ENCODE measurements at regions not wholly inside any gene's neighbourhood (a gene's known extent, or its start where the extent isn't known, plus 50 kb on each side); places are given as distances from the start of the nearest gene placed in this dataset.

DNA sequence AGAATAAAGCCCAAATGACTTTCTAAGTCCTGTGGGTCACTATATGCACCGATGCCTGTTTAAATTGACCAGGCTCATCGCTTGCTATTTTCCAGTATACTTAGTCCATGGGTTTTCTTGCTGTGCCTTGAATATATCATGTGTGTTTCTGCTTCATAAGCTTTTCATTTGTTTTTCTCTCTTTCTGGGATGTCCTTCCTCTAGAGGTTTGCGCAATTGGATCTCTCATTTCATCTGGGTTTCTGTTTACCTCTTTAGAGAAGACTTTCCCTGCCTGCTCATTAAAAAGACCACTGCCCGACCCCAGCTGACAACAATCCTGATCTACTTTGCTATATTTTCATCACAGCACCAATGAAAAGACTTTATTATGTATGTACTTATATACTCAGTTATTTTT, 150.9 kb upstream of the CYRIA start:
- no peak overlapping the region for H3K4me3 Mint-ChIP-seq
- Histone ChIP-seq H3K36me3 (ENCODE audit: insufficient read depth, low read length) (no peaks in the 10 kb centered on the region), H3K9me3 (ENCODE audit: control insufficient read depth in 1 of 2, low read length in 2 of 2) (no peaks in the 10 kb centered on the region), H3K4me1 (ENCODE audit: insufficient read depth, low read length) (no peaks in the 10 kb centered on the region), H3K27me3 (ENCODE audit: insufficient read depth, low read length) (no peaks in the 10 kb centered on the region), H3K4me3 (ENCODE audit: low read length in 2 of 2) (no peak overlapping the region), H3K27ac (ENCODE audit: low read depth, low read length) (no peak overlapping the region)
- intact Hi-C loops (cut with micrococcal nuclease) = no loop called here
- ChIA-PET CTCF (ENCODE audit: partially characterized antibody) (no interaction called here), POLR2A (ENCODE audit: partially characterized antibody) (no interaction called here)
- H3K27me3 Mint-ChIP-seq = no peaks in the 10 kb centered on the region
- H3K27ac Mint-ChIP-seq = no peak overlapping the region
- peaks cover 0 to 7% (median 2%) of the 10 kb centered on the region in 8 donors for H3K9me3 Mint-ChIP-seq
- no peaks in the 10 kb centered on the region for H3K4me1 Mint-ChIP-seq
- no peaks in the 10 kb centered on the region for H3K36me3 Mint-ChIP-seq
- no peak for DNase-seq

DNA sequence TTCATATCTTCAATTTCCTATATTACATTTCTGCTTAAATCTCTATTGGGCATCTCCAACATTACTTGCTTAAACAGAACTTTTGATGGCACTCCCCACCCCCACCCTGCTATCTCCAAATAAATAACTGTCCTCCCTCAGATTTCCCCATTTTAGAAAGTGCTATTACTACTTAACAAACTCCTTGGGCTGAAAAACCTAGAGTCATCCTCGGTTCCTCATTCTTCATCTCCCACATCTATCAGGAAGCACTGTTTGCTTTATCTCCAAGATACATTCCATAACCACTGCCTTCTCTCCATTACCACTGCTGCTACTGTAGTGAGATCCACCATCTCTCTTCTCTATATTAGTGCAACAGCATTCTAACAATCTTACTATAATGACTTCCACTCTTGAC, 150.4 kb upstream of the CYRIA start:
- no peaks in the 10 kb centered on the region for H3K36me3 Mint-ChIP-seq
- peaks cover 0 to 6% (median 2%) of the 10 kb centered on the region in 8 donors for H3K9me3 Mint-ChIP-seq
- no peaks in the 10 kb centered on the region for H3K4me1 ChIP-seq (ENCODE audit: insufficient read depth, low read length)
- H3K4me1 Mint-ChIP-seq = no peaks in the 10 kb centered on the region
- no peak overlapping the region for H3K4me3 ChIP-seq (ENCODE audit: low read length in 2 of 2)
- H3K4me3 Mint-ChIP-seq = no peak overlapping the region
- no peaks in the 10 kb centered on the region for H3K36me3 ChIP-seq (ENCODE audit: insufficient read depth, low read length)
- intact Hi-C loops (cut with micrococcal nuclease) = no loop called here
- no peaks in the 10 kb centered on the region for H3K9me3 ChIP-seq (ENCODE audit: control insufficient read depth in 1 of 2, low read length in 2 of 2)
- POLR2A ChIA-PET (ENCODE audit: partially characterized antibody) = no interaction called here
- DNase-seq = no peak
- CTCF ChIA-PET (ENCODE audit: partially characterized antibody) = no interaction called here
- H3K27ac Mint-ChIP-seq = no peak overlapping the region
- H3K27me3 ChIP-seq (ENCODE audit: insufficient read depth, low read length) = no peaks in the 10 kb centered on the region
- no peaks in the 10 kb centered on the region for H3K27me3 Mint-ChIP-seq
- no peak overlapping the region for H3K27ac ChIP-seq (ENCODE audit: low read depth, low read length)

DNA sequence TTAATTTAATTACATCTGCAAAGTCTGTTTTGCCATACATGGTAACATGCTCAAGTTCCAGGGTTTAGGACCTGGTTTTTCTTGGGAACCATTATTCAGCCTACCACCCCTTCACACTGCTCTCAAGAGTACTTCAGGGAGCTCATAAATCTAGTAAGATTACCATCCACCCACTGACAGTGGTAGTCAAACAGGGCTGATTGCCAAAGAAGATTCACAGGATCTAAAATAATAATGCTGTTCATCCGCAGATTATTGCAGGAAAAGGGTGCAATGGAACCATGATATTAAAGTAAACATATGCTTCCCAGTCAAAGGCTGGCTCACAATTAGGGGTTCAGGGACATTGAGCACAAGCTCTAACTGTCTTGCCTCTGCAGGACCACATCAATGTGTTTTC, 148.0 kb upstream of the CYRIA start:
- Mint-ChIP-seq H3K9me3 (peaks cover 0 to 4% (median under 1%) of the 10 kb centered on the region in 8 donors), H3K4me1 (no peaks in the 10 kb centered on the region), H3K36me3 (no peaks in the 10 kb centered on the region), H3K27me3 (no peaks in the 10 kb centered on the region), H3K27ac (no peak overlapping the region), H3K4me3 (no peak overlapping the region)
- DNase-seq = no peak
- Histone ChIP-seq H3K4me1 (ENCODE audit: insufficient read depth, low read length) (no peaks in the 10 kb centered on the region), H3K27ac (ENCODE audit: low read depth, low read length) (no peak overlapping the region), H3K36me3 (ENCODE audit: insufficient read depth, low read length) (no peaks in the 10 kb centered on the region), H3K27me3 (ENCODE audit: insufficient read depth, low read length) (no peaks in the 10 kb centered on the region), H3K4me3 (ENCODE audit: low read length in 2 of 2) (no peak overlapping the region), H3K9me3 (ENCODE audit: control insufficient read depth in 1 of 2, low read length in 2 of 2) (no peaks in the 10 kb centered on the region)
- ChIA-PET CTCF (ENCODE audit: partially characterized antibody) (interaction anchor here (1.2 kb wide), 1 partner anchor 95 kb away, joined by 5 read pairs; no protein-coding TSS in a partner anchor), POLR2A (ENCODE audit: partially characterized antibody) (no interaction called here)
- intact Hi-C loops (cut with micrococcal nuclease) = no loop called here

DNA sequence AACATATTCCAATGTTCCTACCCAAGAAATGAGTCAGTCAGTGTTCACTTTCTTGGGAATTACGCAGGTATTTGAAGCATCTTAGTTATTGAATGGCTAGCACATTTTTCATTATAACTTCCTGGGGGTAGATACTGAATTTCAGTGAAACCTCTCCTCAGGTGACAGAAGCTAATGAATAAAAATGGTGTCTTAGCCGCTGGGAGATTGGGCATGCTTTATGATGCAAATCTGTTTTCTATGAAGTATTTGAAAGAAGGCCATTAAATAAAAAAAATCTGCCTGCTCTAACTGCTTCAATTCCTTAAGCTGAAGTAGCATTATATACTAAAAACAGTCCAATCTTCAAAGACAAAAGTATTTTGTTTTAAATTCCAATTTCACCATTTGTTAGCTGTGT, 132.8 kb upstream of the CYRIA start:
- H3K27ac Mint-ChIP-seq = no peak overlapping the region
- H3K36me3 ChIP-seq (ENCODE audit: insufficient read depth, low read length) = no peaks in the 10 kb centered on the region

DNA sequence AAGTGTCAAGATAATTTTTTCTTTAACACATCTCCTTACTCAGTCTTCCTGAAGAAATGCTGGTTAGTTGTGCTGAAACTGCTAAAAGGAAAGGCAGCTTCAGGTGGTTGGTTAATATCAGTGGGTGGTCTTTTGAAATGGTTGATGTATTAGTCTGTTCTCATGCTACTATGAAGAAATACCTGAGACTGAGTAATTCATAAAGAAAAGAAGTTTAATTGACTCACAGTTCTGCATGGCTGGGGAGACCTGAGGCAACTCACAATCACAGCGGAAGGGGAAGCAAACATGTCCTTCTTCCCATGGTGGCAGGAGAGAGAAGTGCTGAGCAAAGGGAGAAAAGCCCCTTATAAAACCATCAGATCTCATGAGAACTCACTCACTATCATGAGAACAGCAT, 125.9 kb upstream of the CYRIA start:
- intact Hi-C loops (cut with micrococcal nuclease) = no loop called here
- CTCF ChIA-PET (ENCODE audit: partially characterized antibody) = no interaction called here
- Histone ChIP-seq H3K4me3 (ENCODE audit: low read length in 2 of 2) (no peak overlapping the region), H3K9me3 (ENCODE audit: control insufficient read depth in 1 of 2, low read length in 2 of 2) (no peaks in the 10 kb centered on the region), H3K36me3 (ENCODE audit: insufficient read depth, low read length) (no peaks in the 10 kb centered on the region), H3K27me3 (ENCODE audit: insufficient read depth, low read length) (no peaks in the 10 kb centered on the region), H3K4me1 (ENCODE audit: insufficient read depth, low read length) (no peaks in the 10 kb centered on the region), H3K27ac (ENCODE audit: low read depth, low read length) (no peak overlapping the region)
- POLR2A ChIA-PET (ENCODE audit: partially characterized antibody) = no interaction called here
- Mint-ChIP-seq H3K4me3 (no peak overlapping the region), H3K27me3 (no peaks in the 10 kb centered on the region), H3K9me3 (peaks cover 0 to 3% (median 0%) of the 10 kb centered on the region in 8 donors), H3K36me3 (no peaks in the 10 kb centered on the region), H3K4me1 (no peaks in the 10 kb centered on the region), H3K27ac (no peak overlapping the region)
- DNase-seq = no peak

More for the DNA sequence above, 132.8 kb upstream of the CYRIA start:
- H3K4me3 Mint-ChIP-seq = no peak overlapping the region
- ChIA-PET CTCF (ENCODE audit: partially characterized antibody) (no interaction called here), POLR2A (ENCODE audit: partially characterized antibody) (no interaction called here)
- no peak overlapping the region for H3K27ac ChIP-seq (ENCODE audit: low read depth, low read length)
- H3K36me3 Mint-ChIP-seq = no peaks in the 10 kb centered on the region
- H3K9me3 Mint-ChIP-seq = peaks cover 0 to 7% (median 0%) of the 10 kb centered on the region in 8 donors
- H3K27me3 ChIP-seq (ENCODE audit: insufficient read depth, low read length) = no peaks in the 10 kb centered on the region
- H3K9me3 ChIP-seq (ENCODE audit: control insufficient read depth in 1 of 2, low read length in 2 of 2) = no peaks in the 10 kb centered on the region
- no peak overlapping the region for H3K4me3 ChIP-seq (ENCODE audit: low read length in 2 of 2)
- no peaks in the 10 kb centered on the region for H3K27me3 Mint-ChIP-seq
- H3K4me1 Mint-ChIP-seq = no peaks in the 10 kb centered on the region
- intact Hi-C loops (cut with micrococcal nuclease) = no loop called here
- DNase-seq = no peak
- H3K4me1 ChIP-seq (ENCODE audit: insufficient read depth, low read length) = no peaks in the 10 kb centered on the region

DNA sequence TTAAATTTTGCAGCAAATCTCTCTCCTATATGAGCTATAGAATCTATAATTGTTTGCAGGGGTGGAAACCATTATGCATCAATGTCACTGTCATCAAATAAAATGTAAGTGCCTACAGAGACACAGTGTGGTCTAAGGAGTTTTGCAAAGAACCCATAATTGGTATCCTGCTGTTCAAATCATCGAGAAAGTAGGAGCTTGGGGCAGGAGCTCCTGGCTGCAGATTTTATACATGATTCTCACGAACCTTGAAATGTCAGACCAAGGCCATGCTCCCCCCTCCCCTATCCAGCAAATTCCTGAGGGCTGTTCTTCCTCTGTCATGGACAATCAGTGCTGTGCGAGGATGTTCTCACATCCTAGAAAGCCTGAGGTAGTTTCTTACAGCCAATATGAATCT, 119.5 kb upstream of the CYRIA start:
- Mint-ChIP-seq H3K4me1 (no peaks in the 10 kb centered on the region), H3K4me3 (no peak overlapping the region), H3K27me3 (no peaks in the 10 kb centered on the region), H3K9me3 (peaks cover 0 to 1% (median 0%) of the 10 kb centered on the region in 8 donors), H3K36me3 (no peaks in the 10 kb centered on the region), H3K27ac (no peak overlapping the region)
- Histone ChIP-seq H3K4me3 (ENCODE audit: low read length in 2 of 2) (no peak overlapping the region), H3K27ac (ENCODE audit: low read depth, low read length) (no peak overlapping the region), H3K36me3 (ENCODE audit: insufficient read depth, low read length) (no peaks in the 10 kb centered on the region), H3K4me1 (ENCODE audit: insufficient read depth, low read length) (no peaks in the 10 kb centered on the region), H3K9me3 (ENCODE audit: control insufficient read depth in 1 of 2, low read length in 2 of 2) (no peaks in the 10 kb centered on the region), H3K27me3 (ENCODE audit: insufficient read depth, low read length) (no peaks in the 10 kb centered on the region)
- DNase-seq = no peak
- ChIA-PET POLR2A (ENCODE audit: partially characterized antibody) (no interaction called here), CTCF (ENCODE audit: partially characterized antibody) (no interaction called here)
- intact Hi-C loops (cut with micrococcal nuclease) = no loop called here

DNA sequence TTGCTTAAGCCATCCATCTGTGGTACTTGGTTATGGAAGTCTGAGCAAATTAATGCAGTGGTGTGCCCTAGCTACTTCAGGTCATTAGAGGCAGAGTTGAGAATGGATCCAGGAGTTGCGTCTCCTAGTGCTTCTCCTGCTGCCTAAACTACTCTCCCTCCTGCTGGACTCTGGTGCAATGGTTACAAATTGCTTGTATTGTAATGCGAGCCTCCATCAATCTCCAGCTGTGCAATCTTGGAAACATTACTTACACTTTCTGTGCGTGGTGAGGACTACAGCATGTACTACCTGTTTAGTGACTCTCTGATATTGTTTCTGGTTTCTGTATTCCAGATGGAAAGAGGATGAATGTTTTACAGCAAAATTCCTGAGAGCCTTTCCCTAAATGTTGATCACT, 119.0 kb upstream of the CYRIA start:
- Histone ChIP-seq H3K4me3 (ENCODE audit: low read length in 2 of 2) (no peak overlapping the region), H3K4me1 (ENCODE audit: insufficient read depth, low read length) (no peaks in the 10 kb centered on the region), H3K36me3 (ENCODE audit: insufficient read depth, low read length) (no peaks in the 10 kb centered on the region), H3K27ac (ENCODE audit: low read depth, low read length) (no peak overlapping the region), H3K27me3 (ENCODE audit: insufficient read depth, low read length) (no peaks in the 10 kb centered on the region), H3K9me3 (ENCODE audit: control insufficient read depth in 1 of 2, low read length in 2 of 2) (no peaks in the 10 kb centered on the region)
- H3K9me3 Mint-ChIP-seq = peaks cover 0 to 1% (median 0%) of the 10 kb centered on the region in 8 donors
- intact Hi-C loops (cut with micrococcal nuclease) = no loop called here
- DNase-seq = no peak
- no peak overlapping the region for H3K27ac Mint-ChIP-seq
- ChIA-PET CTCF (ENCODE audit: partially characterized antibody) (no interaction called here), POLR2A (ENCODE audit: partially characterized antibody) (no interaction called here)
- H3K36me3 Mint-ChIP-seq = no peaks in the 10 kb centered on the region
- no peaks in the 10 kb centered on the region for H3K4me1 Mint-ChIP-seq
- H3K4me3 Mint-ChIP-seq = no peak overlapping the region
- no peaks in the 10 kb centered on the region for H3K27me3 Mint-ChIP-seq

DNA sequence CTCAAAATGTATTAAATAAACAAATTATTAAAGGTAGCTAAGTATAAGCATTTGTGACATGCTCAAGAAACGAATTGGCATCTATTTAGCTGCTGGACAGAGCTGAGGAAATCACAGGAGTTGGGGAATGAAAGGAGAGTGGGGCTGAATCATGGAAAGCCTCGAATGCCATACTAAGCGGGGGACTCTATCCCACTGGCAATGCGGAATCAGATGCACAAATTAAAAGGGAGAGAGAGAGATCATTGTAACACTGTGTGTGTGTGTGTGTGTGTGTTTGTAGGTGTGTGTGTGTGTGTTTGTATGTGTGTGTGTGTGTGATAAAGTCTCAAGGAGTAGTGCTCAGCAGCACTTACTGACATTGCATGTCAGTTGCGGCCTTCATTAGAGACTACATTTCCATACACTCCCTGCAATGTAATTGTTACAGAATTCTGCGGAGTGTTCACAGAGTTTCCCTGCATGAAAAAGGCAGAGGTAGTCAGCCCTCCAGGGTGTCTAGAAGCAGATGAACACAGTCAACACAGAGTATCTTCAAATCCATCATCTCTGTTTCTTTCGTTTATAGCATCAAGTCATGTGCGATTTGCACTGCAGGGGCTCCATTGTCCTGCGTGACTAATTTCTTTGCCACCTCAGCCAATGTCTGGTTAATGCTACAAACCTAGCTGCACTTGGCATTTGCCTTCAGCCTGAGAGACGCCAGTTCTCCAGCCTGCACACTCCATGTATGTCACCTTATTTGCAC, 111.7 kb upstream of the CYRIA start:
- no peaks in the 10 kb centered on the region for H3K36me3 Mint-ChIP-seq
- CTCF ChIA-PET (ENCODE audit: partially characterized antibody) = no interaction called here
- no peaks in the 10 kb centered on the region for H3K4me1 Mint-ChIP-seq
- POLR2A ChIA-PET (ENCODE audit: partially characterized antibody) = no interaction called here
- no peak for DNase-seq
- no peaks in the 10 kb centered on the region for H3K36me3 ChIP-seq (ENCODE audit: insufficient read depth, low read length)
- peaks cover 3 to 5% of the 10 kb centered on the region in 2 donors for H3K27me3 Mint-ChIP-seq
- peaks cover 0 to 2% (median 0%) of the 10 kb centered on the region in 8 donors for H3K9me3 Mint-ChIP-seq
- no peaks in the 10 kb centered on the region for H3K9me3 ChIP-seq (ENCODE audit: control insufficient read depth in 1 of 2, low read length in 2 of 2)
- H3K4me1 ChIP-seq (ENCODE audit: insufficient read depth, low read length) = no peaks in the 10 kb centered on the region
- no peaks in the 10 kb centered on the region for H3K27me3 ChIP-seq (ENCODE audit: insufficient read depth, low read length)
- H3K27ac ChIP-seq (ENCODE audit: low read depth, low read length) = no peak overlapping the region
- no peak overlapping the region for H3K27ac Mint-ChIP-seq
- no peak overlapping the region for H3K4me3 Mint-ChIP-seq
- no peak overlapping the region for H3K4me3 ChIP-seq (ENCODE audit: low read length in 2 of 2)
- intact Hi-C loops (cut with micrococcal nuclease) = no loop called here
